Caco-2 (cell line): ENCODE measurements at regions not wholly inside any gene's neighbourhood (a gene's known extent, or its start where the extent isn't known, plus 50 kb on each side); places are given as distances from the start of the nearest gene placed in this dataset.
A peak's percentile ranks its signal among the peaks of the same experiment; 100 is the strongest.
"Not testable (repeated sequence)": the region's sequence is repeated elsewhere in the genome, so short reads cannot be mapped to it uniquely, and the experiment has no call there.

Source experiments
- BruUV-seq: library from RNA; stranded (reverse); fragments of 400-500 nt; replicated peaks from 2 replicates; lab custom pipeline; 2021; lab: Mats Ljungman, UMichigan
- CTCF ChIA-PET: fragments of 300-600 bp; sonication (Branson Sonifier 250); formaldehyde crosslinking; loops from one replicate; lab custom pipeline; 2022; ENCODE audit warnings: antibody characterized with exemption; lab: Charles Lee
- POLR2A ChIA-PET: fragments of 300-600 bp; sonication (Branson Sonifier 250); formaldehyde crosslinking; loops from one replicate; lab custom pipeline; 2022; ENCODE audit warnings: antibody characterized with exemption; lab: Charles Lee
- DNase-seq, 2 experiments: peaks; one replicate each; pipeline versions ENCODE4 v3.0.0 to v3.0.0-alpha.2; 2020 to 2022
- H3K27me3 ChIP-seq: replicated peaks from 2 replicates; pipeline ENCODE4 v1.6.0; 2011; ENCODE audit warnings: low read length; ENCODE audit not compliant: control insufficient read depth, insufficient read depth
- H3K36me3 ChIP-seq: 2 replicates; pipeline ENCODE4 v1.5.1; 2011; ENCODE audit warnings: low read length; ENCODE audit not compliant: control insufficient read depth, insufficient read depth
- H3K4me1 ChIP-seq: fragments of 250-450 bp; sonication (Bioruptor Pico); 2 replicates; pipeline ENCODE4 v1.5.1; 2020; ENCODE audit warnings: mild to moderate bottlenecking
- H3K4me3 ChIP-seq: 2 replicates; pipeline ENCODE4 v1.5.1; 2011; ENCODE audit warnings: low read depth, mild to moderate bottlenecking, control low read depth, low read length
- H3K9me3 ChIP-seq: fragments of 250-450 bp; sonication (Bioruptor Pico); 2 replicates; pipeline ENCODE4 v1.5.1; 2020; ENCODE audit warnings: mild to moderate bottlenecking, moderate library complexity
- H3K27ac Mint-ChIP-seq: one replicate; pipeline ENCODE4 v1.8.0; 2022; ENCODE audit warnings: mixed read lengths; ENCODE audit not compliant: unreplicated experiment
- H3K27me3 Mint-ChIP-seq: one replicate; pipeline ENCODE4 v1.8.0; 2022; ENCODE audit warnings: mixed read lengths; ENCODE audit not compliant: insufficient read depth, unreplicated experiment
- H3K36me3 Mint-ChIP-seq: one replicate; pipeline ENCODE4 v1.8.0; 2022; ENCODE audit warnings: mild to moderate bottlenecking, mixed read lengths; ENCODE audit not compliant: insufficient read depth, unreplicated experiment
- H3K4me1 Mint-ChIP-seq: one replicate; pipeline ENCODE4 v1.8.0; 2022; ENCODE audit warnings: low read depth, mixed read lengths; ENCODE audit not compliant: unreplicated experiment
- H3K4me3 Mint-ChIP-seq: one replicate; pipeline ENCODE4 v1.8.0; 2022; ENCODE audit warnings: mild to moderate bottlenecking, moderate library complexity, mixed read lengths; ENCODE audit not compliant: unreplicated experiment
- H3K9me3 Mint-ChIP-seq: one replicate; pipeline ENCODE4 v1.8.0; 2022; ENCODE audit warnings: mixed read lengths; ENCODE audit not compliant: unreplicated experiment
- intact Hi-C: fragments of 100-400 bp; cut with micrococcal nuclease; formaldehyde crosslinking; loops from one replicate; pipeline ENCODE4 v1.10.0; 2022; ENCODE audit not compliant: unreplicated experiment
- TF ChIP-seq, protein P1 (sequence below), 2 experiments: fragments of 200-600 bp in 1 of 2; IDR thresholded peaks; 1 replicate in 1 of 2; 2 replicates in 1 of 2; pipeline versions ENCODE4 v1.5.1 to v1.8.0; 2011 to 2022; ENCODE audit warnings: antibody characterized with exemption in 1 of 2, control low read depth in 1 of 2, inconsistent platforms in 1 of 2, low read depth in 1 of 2, low read length in 1 of 2, mild to moderate bottlenecking in 1 of 2, moderate library complexity in 1 of 2; ENCODE audit not compliant: insufficient read depth in 1 of 2, severe bottlenecking in 1 of 2, unreplicated experiment in 1 of 2

DNA sequence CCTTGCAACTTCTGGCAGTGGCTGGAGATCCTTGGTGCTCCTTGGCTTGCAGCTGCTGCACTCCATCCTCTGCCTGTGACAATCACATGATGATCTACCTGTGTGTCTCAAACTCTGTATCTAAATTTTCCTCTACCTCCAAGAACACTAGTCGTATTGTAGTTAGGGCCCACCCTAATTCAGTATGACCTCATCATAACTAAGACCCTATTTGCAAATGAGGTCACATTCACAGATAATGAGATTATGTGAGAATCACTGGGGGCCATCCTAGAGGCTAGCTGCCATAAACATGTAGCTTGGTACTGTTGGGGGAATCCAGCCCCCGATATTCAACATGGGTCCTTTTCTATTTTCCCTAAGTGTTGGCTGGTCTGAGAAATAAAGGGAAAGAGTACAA is 183.0 kb upstream of the SMLR1 start:
- DNase-seq: no peak
- intact Hi-C loops: no loop called here
- no peaks in the 10 kb centered on the region for H3K27me3 ChIP-seq
- TF ChIP-seq, protein P1, sequence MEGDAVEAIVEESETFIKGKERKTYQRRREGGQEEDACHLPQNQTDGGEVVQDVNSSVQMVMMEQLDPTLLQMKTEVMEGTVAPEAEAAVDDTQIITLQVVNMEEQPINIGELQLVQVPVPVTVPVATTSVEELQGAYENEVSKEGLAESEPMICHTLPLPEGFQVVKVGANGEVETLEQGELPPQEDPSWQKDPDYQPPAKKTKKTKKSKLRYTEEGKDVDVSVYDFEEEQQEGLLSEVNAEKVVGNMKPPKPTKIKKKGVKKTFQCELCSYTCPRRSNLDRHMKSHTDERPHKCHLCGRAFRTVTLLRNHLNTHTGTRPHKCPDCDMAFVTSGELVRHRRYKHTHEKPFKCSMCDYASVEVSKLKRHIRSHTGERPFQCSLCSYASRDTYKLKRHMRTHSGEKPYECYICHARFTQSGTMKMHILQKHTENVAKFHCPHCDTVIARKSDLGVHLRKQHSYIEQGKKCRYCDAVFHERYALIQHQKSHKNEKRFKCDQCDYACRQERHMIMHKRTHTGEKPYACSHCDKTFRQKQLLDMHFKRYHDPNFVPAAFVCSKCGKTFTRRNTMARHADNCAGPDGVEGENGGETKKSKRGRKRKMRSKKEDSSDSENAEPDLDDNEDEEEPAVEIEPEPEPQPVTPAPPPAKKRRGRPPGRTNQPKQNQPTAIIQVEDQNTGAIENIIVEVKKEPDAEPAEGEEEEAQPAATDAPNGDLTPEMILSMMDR (IDR thresholded peaks at IDR 0.05; ENCODE audit: insufficient read depth in 1 of 2, low read depth in 1 of 2, low read length in 1 of 2, severe bottlenecking in 1 of 2, unreplicated experiment in 1 of 2): no peak
- no peak overlapping the region for H3K4me3 ChIP-seq
- H3K4me1 ChIP-seq: no peaks in the 10 kb centered on the region
- H3K4me3 Mint-ChIP-seq: no peak overlapping the region
- H3K27ac Mint-ChIP-seq: no peak overlapping the region
- H3K9me3 Mint-ChIP-seq: no peaks in the 10 kb centered on the region
- H3K36me3 Mint-ChIP-seq: no peaks in the 10 kb centered on the region
- peaks cover under 1% of the 10 kb centered on the region for H3K27me3 Mint-ChIP-seq
- no TSS peak for BruUV-seq
- POLR2A ChIA-PET: no interaction called here
- 0 out of 2 replicates have a peak, but pooled peaks cover 7% of the 10 kb centered on the region for H3K9me3 ChIP-seq
- no peaks in the 10 kb centered on the region for H3K4me1 Mint-ChIP-seq
- no peaks in the 10 kb centered on the region for H3K36me3 ChIP-seq
- CTCF ChIA-PET: no interaction called here

DNA sequence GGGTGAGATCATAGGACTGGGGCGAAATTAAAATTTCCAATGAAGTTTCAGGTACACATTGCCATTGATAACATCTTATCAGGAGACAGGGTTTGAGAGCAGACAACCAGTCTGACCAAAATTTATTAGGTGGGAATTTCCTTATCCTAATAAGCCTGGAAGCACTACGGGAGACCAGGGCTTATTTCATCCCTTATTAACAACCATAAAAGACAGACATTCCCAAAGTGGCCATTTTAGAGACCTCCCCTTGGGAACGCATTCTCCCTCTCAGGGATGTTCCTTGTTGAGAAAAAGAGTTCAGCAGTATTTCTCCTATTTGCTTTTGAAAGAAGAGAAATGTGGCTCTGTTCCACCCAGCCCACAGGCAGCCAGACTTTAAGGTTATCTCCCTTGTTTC is 182.4 kb upstream of the SMLR1 start:
- H3K4me3 ChIP-seq, H3K27me3 ChIP-seq, H3K9me3 Mint-ChIP-seq, CTCF ChIA-PET, BruUV-seq, intact Hi-C loops, H3K4me1 Mint-ChIP-seq, H3K9me3 ChIP-seq, H3K36me3 Mint-ChIP-seq, POLR2A ChIA-PET, H3K27ac Mint-ChIP-seq, H3K36me3 ChIP-seq, H3K4me1 ChIP-seq, H3K27me3 Mint-ChIP-seq, H3K4me3 Mint-ChIP-seq: not testable (repeated sequence)
- peak in 1 of 2 experiments; percentile 3 for DNase-seq

DNA sequence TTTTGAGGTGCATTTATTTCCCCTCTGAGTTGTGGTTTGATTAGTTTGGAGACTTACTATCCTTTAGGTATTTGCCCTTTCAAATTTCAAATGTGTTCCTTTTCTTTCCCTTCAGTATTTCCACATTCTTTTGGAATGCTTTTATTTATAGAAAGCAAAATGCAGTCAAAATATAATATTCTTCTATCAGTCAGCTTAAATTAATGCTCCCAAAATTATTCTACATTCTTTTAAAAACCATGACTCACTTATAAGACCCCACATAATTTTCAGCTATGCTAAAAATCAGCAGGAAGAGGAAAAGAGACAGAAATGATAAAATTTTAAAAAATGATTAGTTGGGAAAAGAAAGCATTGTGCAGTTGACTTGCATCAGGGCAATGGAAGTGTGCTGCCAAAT is 180.0 kb upstream of the SMLR1 start:
- no peak overlapping the region for H3K27ac Mint-ChIP-seq
- POLR2A ChIA-PET: no interaction called here
- H3K4me1 Mint-ChIP-seq: no peaks in the 10 kb centered on the region
- no TSS peak for BruUV-seq
- H3K4me3 ChIP-seq: no peak overlapping the region
- no peak for DNase-seq
- no peaks in the 10 kb centered on the region for H3K36me3 ChIP-seq
- peaks cover 2% of the 10 kb centered on the region for H3K27me3 Mint-ChIP-seq
- TF ChIP-seq, protein P1 (IDR thresholded peaks at IDR 0.05; ENCODE audit: insufficient read depth in 1 of 2, low read depth in 1 of 2, low read length in 1 of 2, severe bottlenecking in 1 of 2, unreplicated experiment in 1 of 2): no peak
- H3K36me3 Mint-ChIP-seq: no peaks in the 10 kb centered on the region
- intact Hi-C loops: no loop called here
- H3K9me3 ChIP-seq: 0 out of 2 replicates have a peak, but pooled peaks cover 7% of the 10 kb centered on the region
- no peaks in the 10 kb centered on the region for H3K27me3 ChIP-seq
- H3K4me1 ChIP-seq: no peaks in the 10 kb centered on the region
- H3K4me3 Mint-ChIP-seq: no peak overlapping the region
- CTCF ChIA-PET: no interaction called here
- H3K9me3 Mint-ChIP-seq: no peaks in the 10 kb centered on the region

DNA sequence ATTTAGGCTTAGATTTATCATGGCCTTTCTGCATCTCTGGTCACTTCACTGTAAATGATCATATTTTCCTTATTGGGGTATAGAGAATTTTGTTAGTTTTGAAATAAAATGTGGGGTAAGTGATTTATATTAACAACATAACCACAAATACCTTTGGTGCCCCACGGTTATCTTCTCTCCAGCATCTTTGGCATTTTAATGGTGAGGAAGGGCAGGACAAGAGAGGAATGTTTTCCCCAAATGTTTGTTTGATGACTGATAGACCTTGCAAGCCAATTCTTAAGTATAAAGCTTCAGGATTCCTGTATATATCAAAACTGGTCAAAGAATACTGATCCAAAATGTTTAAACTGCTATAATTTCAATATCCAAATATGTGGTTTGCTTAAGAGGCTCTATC is 171.6 kb upstream of the SMLR1 start:
- no TSS peak for BruUV-seq
- Histone ChIP-seq H3K4me3 (no peak overlapping the region), H3K4me1 (no peaks in the 10 kb centered on the region), H3K36me3 (no peaks in the 10 kb centered on the region), H3K9me3 (no peaks in the 10 kb centered on the region), H3K27me3 (no peaks in the 10 kb centered on the region)
- TF ChIP-seq, protein P1 (IDR thresholded peaks at IDR 0.05; ENCODE audit: insufficient read depth in 1 of 2, low read depth in 1 of 2, low read length in 1 of 2, severe bottlenecking in 1 of 2, unreplicated experiment in 1 of 2): no peak
- no peaks in the 10 kb centered on the region for H3K9me3 Mint-ChIP-seq
- no peak overlapping the region for H3K4me3 Mint-ChIP-seq
- H3K27me3 Mint-ChIP-seq: peaks cover 12% of the 10 kb centered on the region
- no peaks in the 10 kb centered on the region for H3K36me3 Mint-ChIP-seq
- H3K27ac Mint-ChIP-seq: no peak overlapping the region
- CTCF ChIA-PET: no interaction called here
- POLR2A ChIA-PET: no interaction called here
- DNase-seq: no peak
- H3K4me1 Mint-ChIP-seq: no peaks in the 10 kb centered on the region
- intact Hi-C loops: no loop called here
